Activated CD4-positive, CD25-positive, alpha-beta regulatory T cell treated with anti-CD3 and anti-CD28 coated beads, Interleukin-2, amount 50 U/mL, for 16 hours (primary cell): ENCODE measurements at regions not wholly inside any gene's neighbourhood (a gene's known extent, or its start where the extent isn't known, plus 50 kb on each side); places are given as distances from the start of the nearest gene placed in this dataset.

Experiments used
- DNase-seq: peaks from one replicate; pipeline ENCODE4 v3.0.0-alpha.2; 2020; ENCODE audit warnings: low read depth, low spot score

- no peak for DNase-seq
These were observed 284.2 kb downstream of the HACE1 start for GRCh38 chr6:104575536-104575935.

- no peak for DNase-seq
These were observed 285.5 kb downstream of the HACE1 start for GRCh38 chr6:104574135-104574750.

GRCh38 chr6:104573350-104573749, 286.4 kb downstream of the HACE1 start:
- no peak for DNase-seq

- no peak for DNase-seq
These were observed 286.8 kb downstream of the HACE1 start for GRCh38 chr6:104572901-104573300.

DNA sequence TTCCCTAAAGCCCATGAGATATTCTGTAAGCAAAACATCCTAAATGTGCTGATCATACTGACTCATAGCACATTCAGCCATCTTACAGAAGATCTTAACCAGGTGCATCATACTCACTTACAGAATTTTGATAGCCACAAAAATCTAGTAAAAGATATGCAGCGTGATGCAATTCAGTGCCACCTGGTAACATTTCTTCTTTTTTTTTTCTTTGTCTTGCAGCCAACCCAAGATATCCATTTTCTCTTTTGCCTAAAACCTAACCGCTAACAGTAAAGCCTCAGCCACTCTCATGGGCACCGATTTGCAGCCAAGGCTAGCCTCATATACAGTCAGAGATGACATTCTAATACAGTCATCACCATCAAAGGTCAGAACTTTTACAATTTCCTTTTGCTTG, 293.3 kb downstream of the HACE1 start:
- DNase-seq, result no peak

DNA sequence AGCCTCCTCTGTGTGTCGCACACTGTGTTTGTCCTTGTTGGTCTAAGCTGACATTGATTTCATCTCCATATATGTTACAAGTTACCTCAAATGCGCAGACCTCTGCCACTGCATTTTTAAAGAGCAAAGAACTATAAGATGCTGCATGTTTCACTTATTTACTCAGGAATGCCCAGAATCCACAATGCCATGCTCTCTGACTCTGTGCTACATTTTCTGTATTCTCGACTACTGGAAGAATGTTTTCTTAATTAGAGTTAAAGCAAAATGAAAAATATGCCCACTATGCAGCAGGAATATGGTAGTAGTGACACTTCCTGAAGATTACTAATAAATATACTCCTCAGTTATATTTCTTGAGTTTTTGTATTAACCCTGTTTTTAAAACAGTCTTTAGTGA, 296.4 kb downstream of the HACE1 start:
- no peak for DNase-seq

GRCh38 chr6:104559435-104560202, 300.1 kb downstream of the HACE1 start:
- no peak for DNase-seq

- no peak for DNase-seq
These were observed 301.0 kb downstream of the HACE1 start for GRCh38 chr6:104558746-104559145.

DNA sequence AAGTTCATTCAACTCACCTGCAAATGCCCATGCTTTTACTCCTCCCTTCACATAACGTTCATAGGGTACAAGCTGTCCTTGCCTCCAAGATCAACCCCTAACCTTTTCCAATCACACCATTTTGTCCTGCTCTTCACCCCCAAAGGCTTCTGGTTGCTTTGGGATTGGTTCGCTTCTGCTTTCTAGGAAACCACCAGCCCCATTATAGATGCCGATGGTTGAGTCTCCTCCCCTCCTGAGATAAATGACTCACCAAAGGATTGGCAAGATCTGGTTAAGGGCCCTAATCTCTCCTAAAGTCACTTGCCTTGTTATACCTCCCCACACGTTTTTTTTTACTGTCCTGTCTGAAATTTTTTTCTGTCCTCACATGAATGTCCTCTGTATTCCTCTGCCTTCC, 311.4 kb downstream of the HACE1 start:
- no peak for DNase-seq

GRCh38 chr6:104541411-104541810, 318.3 kb downstream of the HACE1 start:
- no peak for DNase-seq

GRCh38 chr6:104540743-104541142, 319.0 kb downstream of the HACE1 start:
- no peak for DNase-seq

GRCh38 chr6:104539173-104539572, 320.5 kb downstream of the HACE1 start:
- no peak for DNase-seq

DNA sequence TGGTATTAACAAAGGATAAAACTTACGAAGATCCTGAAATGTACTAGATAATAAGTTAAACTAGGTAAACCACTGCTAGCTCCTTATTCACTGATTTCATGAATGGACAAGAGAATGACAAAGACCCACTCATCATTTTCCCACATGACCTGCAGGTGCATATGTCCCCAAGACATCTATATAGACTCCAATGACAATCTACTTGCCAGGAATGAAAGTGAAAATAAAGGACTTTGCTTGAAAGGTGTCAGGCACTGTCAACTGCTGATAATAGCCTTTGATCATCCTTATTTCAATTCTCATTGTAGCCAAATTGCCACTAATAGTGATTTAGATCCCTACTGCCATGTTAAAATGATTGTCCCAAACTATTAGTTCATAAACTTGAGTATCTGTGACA, 321.8 kb downstream of the HACE1 start:
- no peak for DNase-seq

GRCh38 chr6:104537180-104537579, 322.5 kb downstream of the HACE1 start:
- DNase-seq, result no peak

GRCh38 chr6:104532462-104532861, 327.3 kb downstream of the HACE1 start:
- no peak for DNase-seq

DNA sequence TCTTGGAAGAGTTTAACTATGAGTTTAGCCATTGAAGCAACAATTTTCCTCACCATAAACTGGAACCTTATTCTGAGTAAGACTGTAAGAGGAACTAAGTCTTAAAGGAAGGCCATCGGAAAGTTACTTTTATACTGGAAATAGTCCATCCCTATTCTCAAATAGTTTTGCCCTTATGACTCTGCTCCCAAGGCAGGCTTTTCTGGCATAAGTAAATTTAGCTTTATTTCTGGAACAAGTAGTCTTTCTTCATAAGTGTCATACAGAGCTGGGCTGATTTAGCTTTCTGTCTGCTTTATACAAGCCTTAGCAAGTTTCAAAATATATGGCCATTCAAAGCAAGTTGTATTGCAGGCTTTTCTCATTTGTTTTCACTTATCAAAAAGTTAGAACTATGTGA, 328.1 kb downstream of the HACE1 start:
- no peak for DNase-seq

- no peak for DNase-seq
These were observed 331.8 kb downstream of the HACE1 start for GRCh38 chr6:104527761-104528415.

DNA sequence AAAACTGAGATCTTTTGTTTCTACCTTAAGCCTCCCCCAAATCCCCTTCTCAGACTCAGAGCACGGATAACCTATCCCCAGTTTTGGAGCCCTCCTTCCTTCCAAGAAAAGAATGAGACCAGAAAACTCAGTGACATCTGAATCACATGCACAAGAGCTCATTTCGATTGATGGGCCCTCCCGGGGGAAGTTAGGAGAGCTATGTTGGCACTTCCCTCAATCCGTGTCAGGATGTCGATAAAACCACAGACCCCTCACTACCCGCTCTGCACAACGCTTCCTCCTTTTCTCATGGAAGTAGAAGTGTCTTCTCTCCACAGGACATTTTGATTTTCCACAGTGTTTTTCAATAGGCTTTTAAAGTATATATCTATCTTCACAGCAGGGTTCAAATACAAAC, 332.4 kb downstream of the HACE1 start:
- DNase-seq, result no peak

DNA sequence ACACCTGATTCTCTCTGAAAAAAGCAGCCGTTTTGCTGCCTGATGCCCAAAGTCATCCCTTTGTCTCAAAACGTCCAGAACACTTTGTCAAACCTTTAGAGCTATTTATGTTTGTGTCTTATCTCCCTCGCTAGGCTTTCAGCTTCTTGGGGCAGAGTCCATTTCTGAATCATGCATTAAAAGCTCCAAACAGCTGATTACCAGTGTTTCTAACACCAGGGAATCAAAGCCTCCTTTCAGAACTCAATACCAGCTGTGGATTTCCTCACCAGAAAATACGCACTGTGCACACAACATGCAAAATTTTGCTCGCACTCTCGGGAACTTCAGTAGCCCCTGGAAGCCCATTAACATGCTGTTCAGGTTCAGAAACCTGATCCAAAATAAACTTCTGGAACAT, 333.3 kb downstream of the HACE1 start:
- no peak for DNase-seq

- DNase-seq, result peak; percentile 19
These were observed 333.9 kb downstream of the HACE1 start for GRCh38 chr6:104525677-104526322.

DNA sequence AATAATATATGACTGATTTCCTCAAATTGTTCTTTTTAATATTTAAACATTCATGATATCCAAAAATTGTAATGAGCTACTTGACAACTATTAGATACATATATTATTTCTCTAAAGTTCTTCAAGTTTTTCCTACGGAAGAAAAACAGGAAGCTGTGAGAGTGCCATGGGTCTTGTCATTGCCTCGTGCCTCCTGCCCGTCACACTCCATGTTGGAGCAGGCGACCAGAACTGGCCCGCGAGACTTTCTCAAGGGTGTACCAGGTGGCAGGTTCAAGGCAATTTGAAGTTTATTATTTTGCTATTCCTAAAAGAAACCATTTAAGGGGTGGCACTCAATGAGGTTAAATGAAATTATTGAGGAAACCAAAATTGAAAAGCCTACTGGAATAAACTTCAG, 337.2 kb downstream of the HACE1 start:
- no peak for DNase-seq

DNA sequence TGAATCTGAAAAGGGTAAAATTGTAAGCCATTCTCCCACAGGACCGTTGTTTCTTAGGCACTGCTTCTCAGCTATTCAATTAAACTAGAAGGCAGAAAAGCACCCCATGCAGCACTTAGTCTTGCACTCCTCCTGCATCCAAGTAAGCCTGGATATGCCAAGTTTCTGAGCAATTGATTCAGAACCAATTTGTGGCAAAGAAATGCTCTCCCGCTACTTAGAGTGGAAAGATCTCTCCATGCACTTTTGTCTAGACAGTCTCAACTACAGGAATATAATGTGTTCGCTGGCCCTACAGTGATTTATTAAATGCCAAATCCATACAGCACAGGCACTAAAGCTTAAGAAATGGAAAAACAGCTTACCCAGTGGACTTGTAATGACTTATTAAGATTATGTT, 338.5 kb downstream of the HACE1 start:
- no peak for DNase-seq
